Renal cortex interstitium (tissue), 11 donors: ENCODE measurements at regions not wholly inside any gene's neighbourhood (a gene's known extent, or its start where the extent isn't known, plus 50 kb on each side); places are given as distances from the start of the nearest gene placed in this dataset.
"Not testable (repeated sequence)": the region's sequence is repeated elsewhere in the genome, so short reads cannot be mapped to it uniquely, and the experiment has no call there.

Source experiments
- DNase-seq, 11 donors: peaks; one replicate each; pipeline ENCODE4 v3.0.0-alpha.2; 2013; ENCODE audit warnings: low read depth in 9 of 11, low spot score in 4 of 11; ENCODE audit errors: extremely low read depth in 1 of 11

DNA sequence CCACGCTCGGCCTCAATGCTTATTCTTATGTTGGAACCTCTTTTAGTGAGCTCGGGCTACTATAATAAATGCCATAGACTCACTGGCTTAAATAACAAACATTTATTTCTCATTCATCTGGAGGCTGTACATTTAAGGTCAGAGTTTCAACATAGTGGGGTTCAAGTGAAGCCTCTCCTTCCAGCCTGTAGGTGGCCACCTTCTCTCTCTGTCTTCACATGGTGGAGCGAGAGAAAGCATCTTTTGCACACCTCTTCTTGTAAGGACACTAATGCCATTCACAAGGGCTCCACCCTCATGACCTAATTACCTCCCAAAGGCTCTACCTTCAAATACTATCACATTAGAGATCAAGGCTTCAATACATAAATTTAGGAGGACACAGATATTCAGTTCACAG is 520.3 kb upstream of the EPHA6 start:
- DNase-seq: no peak

DNA sequence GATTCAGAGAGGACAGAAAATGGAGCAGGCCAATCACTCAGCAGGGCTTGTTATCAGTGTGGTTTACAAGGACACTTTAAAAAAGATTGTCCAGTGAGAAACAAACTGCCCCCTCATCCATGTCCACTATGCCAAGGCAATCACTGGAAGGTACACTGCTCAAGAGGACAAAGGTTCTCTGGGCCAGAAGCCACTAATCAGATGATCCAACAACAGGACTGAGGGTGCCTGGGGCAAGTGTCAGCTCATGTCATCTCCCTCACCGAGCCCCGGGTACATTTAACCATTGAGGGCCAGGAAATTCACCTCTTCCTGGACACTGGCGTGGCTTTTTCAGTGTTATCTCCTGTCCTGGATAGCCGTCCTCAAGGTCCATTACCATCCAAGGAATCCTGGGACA is 513.7 kb upstream of the EPHA6 start:
- no peak for DNase-seq

DNA sequence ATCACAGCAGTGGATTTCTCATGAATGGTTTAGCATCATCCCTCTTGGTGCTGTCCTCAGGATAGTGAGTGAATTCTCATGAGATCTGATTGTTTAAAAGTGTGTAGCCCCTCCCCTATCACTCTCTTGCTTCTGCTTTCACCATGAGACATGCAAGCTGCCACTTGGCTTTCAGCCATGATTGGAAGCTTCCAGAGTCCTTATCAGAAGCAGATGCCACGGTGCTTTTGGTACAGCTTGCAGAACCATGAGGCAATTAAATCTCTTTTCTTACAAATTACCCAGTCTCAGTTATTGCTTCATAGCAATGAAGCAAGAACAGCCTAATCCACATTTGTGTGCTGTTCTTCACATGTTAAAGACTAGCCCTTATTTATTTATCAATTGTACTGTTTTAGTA is 495.2 kb upstream of the EPHA6 start:
- DNase-seq: no peak

- DNase-seq: no peak
Observed at GRCh38 chr3:96324087-96324486, 490.3 kb upstream of the EPHA6 start.

DNA sequence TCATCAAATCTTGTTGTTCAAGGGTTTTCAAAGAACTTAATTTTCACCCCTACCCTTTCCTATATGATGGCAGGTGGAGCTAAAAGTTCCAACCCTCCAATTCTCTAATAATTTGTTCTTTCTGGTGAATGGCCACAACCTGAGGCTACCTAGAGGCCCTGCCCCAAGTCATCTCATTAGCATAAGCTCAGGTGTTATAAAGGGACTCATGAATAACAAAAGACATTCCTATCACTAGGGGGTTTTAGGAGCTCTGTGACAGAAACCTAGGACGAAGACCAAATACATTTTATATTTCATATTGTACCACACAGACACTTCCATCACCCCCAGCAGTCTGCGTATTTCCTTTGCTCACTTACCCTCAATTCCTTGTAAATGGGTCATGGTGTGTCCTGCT is 483.6 kb upstream of the EPHA6 start:
- no peak for DNase-seq

DNA sequence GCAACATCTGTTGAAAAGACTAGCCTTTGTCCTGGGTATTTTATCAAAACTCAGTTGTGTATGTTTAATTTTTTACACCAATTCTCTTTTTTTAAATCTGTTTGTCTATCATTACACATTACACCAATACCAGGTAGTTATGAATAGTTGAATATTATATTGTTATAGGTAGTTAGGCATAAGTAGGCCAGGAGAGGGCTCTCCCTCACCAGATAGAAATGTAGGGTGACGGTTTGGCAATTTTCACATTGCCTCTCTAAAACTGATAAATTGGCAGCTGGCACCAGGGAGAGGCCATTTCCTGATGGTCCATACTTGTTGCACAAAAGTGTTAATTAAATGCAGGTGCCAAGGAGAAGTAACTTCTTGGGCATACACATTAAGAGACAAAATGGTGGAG is 483.1 kb upstream of the EPHA6 start:
- DNase-seq: no peak

DNA sequence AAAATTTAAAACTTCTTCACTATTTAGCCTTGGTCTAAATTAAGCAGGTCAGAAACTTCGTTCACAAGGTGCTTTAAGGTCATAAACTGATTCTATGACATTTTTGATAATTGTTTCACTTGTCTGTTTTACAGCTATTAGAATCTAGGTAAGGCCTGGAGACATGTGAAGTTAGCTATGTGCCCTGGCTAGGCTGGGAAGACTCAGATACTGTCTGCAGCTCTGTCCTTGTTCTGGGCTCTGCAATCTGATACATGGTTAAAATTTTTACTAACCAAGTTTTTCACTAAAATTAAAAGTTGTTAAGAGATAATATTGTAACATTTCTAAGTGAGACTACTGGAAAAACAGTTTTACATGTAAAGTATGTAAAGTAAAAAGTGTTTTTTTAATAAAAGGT is 479.6 kb upstream of the EPHA6 start:
- no peak for DNase-seq

DNA sequence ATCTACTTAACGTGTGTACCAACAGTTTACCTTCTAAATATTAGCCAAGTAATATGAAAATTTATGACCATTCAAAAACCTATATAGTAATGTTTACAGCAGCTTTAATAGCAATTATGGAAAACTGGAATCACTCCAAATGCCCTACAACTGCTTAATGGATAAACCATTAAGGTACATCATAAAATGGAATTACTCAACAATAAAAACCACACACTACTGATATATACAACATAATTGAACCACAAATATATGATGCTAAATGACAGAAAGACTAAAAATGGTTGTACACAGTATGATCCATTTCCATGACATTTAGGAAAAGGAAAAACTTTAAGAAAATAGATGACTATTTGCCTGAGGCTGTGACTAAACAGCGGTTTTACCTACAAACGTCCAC is 467.1 kb upstream of the EPHA6 start:
- no peak for DNase-seq

DNA sequence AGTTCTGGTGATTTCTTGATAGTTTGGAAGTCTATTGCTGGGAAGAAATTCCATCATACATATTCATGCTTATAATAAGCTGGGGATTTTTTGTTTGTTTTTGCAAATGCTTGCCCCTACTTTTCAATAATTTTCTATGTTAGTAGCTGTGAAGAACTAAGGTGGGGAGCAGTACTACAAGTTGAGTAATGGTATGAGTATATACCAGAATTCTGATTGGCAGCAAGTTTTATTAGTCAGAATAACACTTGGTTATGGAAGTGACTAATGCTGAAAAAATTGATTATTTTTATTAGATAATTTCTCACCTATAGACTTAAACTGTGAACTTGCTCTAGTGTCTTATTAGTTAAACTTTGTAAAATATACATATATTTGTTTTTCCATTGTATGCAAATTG is 462.8 kb upstream of the EPHA6 start:
- not testable (repeated sequence) for DNase-seq

DNA sequence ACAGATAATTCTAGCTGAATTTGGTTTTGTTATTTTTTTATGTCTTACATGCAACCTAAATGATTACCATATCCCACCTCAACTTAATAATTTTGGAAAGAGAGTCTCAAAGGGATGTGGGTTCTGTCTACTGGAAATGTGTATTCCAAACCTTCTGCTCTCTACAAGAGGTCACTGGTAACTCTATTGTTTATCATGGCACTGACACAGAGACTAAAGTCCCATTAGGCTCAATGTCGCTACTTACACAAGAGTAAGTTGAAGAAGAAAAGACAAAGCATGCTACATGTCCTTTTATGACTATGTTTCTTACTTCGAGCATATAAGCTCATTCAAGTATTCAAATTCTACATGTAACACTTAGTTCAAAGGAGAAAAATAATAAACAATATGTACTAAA is 460.3 kb upstream of the EPHA6 start:
- DNase-seq: no peak

- DNase-seq: no peak
Observed at GRCh38 chr3:96354742-96355141, 459.7 kb upstream of the EPHA6 start.

GRCh38 chr3:96361241-96361640 is 453.2 kb upstream of the EPHA6 start:
- DNase-seq: no peak

- DNase-seq: no peak
Observed at GRCh38 chr3:96370637-96371036, 443.8 kb upstream of the EPHA6 start.

DNA sequence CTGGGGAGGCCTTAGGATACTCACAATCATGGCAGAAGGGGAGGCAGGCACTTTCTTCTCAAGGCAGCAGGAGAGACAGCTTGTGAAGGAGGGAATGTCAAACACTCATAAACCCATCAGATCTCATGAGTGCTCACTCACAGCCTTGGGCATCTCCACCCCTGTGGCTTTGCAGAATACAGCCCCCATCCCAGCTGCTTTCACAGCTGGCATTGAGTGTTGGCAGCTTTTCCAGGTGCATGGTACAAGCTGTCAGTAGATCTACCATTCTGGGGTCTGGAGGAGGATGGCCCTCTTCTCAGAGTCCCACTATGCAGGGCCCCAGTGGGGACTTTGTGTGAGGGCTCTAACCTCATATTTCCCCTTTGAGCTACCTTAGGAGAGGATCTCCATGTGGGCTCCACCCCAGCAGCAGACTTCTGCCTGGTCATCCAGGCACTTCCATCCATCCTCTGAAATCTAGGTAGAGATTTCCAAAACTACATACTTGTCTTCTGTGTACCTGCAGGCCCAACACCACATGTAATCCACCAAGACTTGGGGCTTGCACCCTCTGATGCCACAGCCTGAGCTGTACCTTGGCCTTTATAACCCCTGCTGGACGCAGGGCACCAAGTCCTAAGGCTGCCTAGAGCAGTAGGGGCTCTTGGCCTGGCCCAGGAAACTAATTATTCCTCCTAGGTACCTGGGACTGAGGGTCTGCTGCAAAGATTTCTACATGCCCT is 404.2 kb upstream of the EPHA6 start:
- DNase-seq: no peak

DNA sequence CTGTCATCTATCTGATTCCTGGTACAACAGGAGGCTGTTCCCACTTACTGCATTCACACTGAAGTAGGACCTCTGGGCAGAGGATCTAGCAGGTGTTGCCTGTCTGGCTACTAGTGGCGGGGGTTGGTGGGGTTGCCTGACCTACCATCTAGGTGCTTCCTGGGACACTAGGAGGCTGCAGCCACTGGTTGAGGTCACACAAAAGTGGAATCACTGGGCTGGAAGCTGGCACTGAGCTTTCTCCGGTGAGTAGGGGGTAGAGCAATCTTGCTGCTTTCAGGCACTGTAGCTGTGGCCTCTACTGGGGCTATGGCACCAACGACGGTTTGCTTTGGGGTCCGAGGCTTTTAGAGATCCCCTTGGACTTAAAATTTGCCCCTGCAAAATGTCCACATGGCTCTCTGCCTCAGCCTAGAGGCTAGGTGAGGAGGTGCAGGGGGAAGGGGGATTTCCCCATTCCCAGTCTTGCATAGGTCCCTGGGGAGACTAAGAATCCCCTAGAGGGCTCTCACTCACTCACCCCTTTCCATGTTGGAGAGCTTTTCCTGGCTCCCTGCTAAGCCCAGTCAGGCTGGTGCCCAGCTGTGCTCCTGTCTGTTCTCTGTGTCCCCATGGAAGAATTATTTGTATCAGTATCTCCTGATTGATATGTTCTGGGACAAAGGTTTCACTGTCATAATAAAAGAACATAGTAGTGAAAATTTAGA is 397.7 kb upstream of the EPHA6 start:
- DNase-seq: no peak

DNA sequence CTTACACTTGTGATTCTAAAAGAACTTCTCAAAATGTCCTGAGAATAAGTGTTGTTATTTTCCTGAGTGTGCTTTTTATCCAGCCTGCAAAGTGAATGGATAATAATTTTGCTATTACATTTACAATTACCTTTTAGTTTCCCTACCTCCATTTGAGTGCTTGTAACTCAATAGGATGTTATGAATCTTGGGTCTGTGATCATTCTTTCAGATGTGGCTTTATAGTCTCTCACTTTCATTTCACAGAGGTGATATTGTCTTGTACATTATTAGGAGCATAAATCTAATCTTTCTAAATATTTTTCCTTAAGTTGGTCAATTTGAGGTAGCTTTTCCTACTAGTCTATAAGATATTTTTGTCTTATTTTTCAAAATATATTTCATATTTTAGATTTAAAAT is 386.3 kb upstream of the EPHA6 start:
- DNase-seq: no peak

GRCh38 chr3:96430079-96430478 is 384.3 kb upstream of the EPHA6 start:
- DNase-seq: no peak

DNA sequence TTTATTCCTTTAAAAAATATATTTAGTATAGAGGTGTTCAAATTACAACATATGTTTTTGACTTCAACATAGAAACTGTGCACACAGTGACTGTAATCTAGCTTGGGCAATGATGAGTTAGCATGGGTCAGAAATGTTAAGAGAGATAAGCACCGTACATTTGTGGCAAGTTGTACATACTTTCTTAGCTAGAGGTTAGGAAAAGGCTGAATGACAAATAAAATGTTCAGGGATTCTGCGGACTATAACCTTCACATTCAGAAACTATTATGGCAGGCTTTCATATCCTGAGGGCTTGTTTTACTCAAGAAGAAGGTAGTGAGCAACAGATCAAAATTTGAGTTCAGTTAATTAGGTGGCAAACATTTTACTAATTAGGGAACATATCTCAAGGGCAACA is 379.7 kb upstream of the EPHA6 start:
- DNase-seq: no peak

- DNase-seq: no peak
Observed at GRCh38 chr3:96449346-96449745, 365.0 kb upstream of the EPHA6 start.

GRCh38 chr3:96449803-96450202 is 364.6 kb upstream of the EPHA6 start:
- DNase-seq: peak in 1 of 11 donors; percentile 1

DNA sequence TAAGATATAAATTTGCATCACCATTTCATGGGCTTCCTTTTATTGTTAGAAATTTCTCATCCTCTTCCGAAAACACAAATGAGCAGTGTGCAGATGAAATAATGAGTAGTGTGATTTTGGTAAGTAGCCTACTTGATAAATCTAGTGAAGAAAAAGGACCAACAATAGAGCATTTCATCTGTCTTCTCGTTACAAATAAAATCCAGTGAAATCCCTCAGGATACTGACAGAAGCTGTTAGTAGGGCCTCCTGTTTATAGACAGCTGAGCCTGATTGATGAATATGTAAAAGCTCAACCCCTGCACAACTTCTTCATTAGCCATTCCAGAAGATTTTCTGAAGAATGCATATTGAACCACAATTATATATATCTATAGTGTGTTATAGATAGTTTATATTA is 363.7 kb upstream of the EPHA6 start:
- no peak for DNase-seq
